Skeletal muscle satellite cell (primary cell): ENCODE measurements at regions not wholly inside any gene's neighbourhood (a gene's known extent, or its start where the extent isn't known, plus 50 kb on each side); places are given as distances from the start of the nearest gene placed in this dataset.

Source experiments
- H3K27me3 ChIP-seq: 2 replicates; pipeline ENCODE4 v1.7.0; 2013; ENCODE audit warnings: low read length; ENCODE audit not compliant: control insufficient read depth, insufficient read depth
- H3K36me3 ChIP-seq: 2 replicates; pipeline ENCODE4 v1.7.0; 2013; ENCODE audit warnings: mild to moderate bottlenecking, control low read depth, low read length; ENCODE audit not compliant: insufficient read depth
- H3K4me1 ChIP-seq: 2 replicates; pipeline ENCODE4 v1.7.0; 2013; ENCODE audit warnings: low read length; ENCODE audit not compliant: control insufficient read depth, insufficient read depth
- H3K4me2 ChIP-seq: 2 replicates; pipeline ENCODE4 v1.7.0; 2013; ENCODE audit warnings: mild to moderate bottlenecking, low read length
- H3K4me3 ChIP-seq: 2 replicates; pipeline ENCODE4 v1.7.0; 2013; ENCODE audit warnings: low read length
- H3K9ac ChIP-seq: 2 replicates; pipeline ENCODE4 v1.7.0; 2013; ENCODE audit warnings: mild to moderate bottlenecking, low read depth, low read length, moderate library complexity
- H3K9me3 ChIP-seq: replicated peaks from 2 replicates; pipeline ENCODE4 v1.7.0; 2013; ENCODE audit warnings: mild to moderate bottlenecking, control low read depth, low read length

DNA sequence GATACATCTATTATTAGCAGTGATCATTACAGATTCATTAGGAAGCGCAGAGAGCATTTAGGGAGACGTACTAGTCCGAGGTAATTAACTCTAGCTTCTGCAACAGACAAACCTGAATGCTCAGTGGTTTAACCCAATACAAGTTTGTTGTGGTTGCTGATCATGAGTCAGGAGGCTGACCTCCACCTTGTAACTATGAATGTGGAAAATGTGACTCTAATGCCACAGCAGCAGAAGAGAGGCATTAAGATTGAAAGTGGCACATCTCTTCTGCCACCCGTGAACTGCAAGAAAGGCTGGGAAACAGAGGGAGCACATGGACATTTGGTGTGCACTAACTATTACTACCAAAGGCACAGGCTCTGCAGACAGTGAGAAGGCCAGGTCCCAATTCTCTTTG is 71.2 kb upstream of the C3orf80 start:
- Histone ChIP-seq H3K4me2 (no peak overlapping the region), H3K9ac (no peak overlapping the region), H3K27me3 (no peaks in the 10 kb centered on the region), H3K4me3 (no peak overlapping the region), H3K4me1 (peaks cover 14% of the 10 kb centered on the region), H3K36me3 (no peaks in the 10 kb centered on the region), H3K9me3 (no peaks in the 10 kb centered on the region)

DNA sequence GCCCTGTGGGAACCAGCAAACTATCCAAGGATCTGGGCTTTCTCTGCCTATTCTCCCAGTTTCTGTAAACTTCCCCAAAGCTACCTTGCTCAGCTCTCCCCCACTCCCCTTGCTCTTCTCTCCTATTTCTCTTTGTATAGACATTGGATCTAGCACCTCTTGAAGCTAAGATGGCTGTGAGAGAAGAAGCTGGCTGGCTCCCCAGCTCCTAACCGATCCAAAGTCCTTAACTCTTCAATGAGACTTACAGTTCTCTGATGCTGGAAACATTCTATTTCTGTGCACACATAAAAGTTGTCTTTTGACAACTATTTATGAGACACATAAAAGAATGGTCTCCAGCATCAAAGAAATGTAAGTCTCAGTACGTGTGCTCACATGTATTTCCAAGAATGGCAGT is 70.6 kb upstream of the C3orf80 start:
- H3K4me1 ChIP-seq, result peaks cover 14% of the 10 kb centered on the region
- H3K4me2 ChIP-seq, result no peak overlapping the region
- no peaks in the 10 kb centered on the region for H3K27me3 ChIP-seq
- no peaks in the 10 kb centered on the region for H3K9me3 ChIP-seq
- no peak overlapping the region for H3K4me3 ChIP-seq
- H3K9ac ChIP-seq, result no peak overlapping the region
- no peaks in the 10 kb centered on the region for H3K36me3 ChIP-seq

DNA sequence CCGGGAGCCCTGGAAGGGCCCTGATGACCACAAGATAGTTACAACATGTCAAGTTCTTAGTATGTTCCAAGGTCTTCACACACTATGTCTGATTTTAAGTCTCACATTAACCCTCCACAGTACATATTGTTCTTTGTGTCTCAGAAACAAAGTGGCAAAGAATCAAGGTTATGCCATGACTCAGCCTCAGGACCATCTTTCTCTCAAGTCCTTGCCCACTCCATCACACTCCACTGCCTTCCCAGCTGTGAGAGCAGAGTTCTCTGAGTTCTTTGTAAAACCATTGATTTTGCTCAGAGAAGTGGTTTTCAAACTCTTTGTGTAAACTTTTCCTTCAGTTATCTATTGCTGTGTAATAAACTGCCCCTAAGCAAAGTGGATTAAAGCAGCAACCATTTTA is 67.9 kb upstream of the C3orf80 start:
- Histone ChIP-seq H3K36me3 (no peaks in the 10 kb centered on the region), H3K4me3 (no peak overlapping the region), H3K4me1 (no peaks in the 10 kb centered on the region), H3K9ac (no peak overlapping the region), H3K27me3 (peaks cover 2% of the 10 kb centered on the region), H3K4me2 (no peak overlapping the region), H3K9me3 (no peaks in the 10 kb centered on the region)

DNA sequence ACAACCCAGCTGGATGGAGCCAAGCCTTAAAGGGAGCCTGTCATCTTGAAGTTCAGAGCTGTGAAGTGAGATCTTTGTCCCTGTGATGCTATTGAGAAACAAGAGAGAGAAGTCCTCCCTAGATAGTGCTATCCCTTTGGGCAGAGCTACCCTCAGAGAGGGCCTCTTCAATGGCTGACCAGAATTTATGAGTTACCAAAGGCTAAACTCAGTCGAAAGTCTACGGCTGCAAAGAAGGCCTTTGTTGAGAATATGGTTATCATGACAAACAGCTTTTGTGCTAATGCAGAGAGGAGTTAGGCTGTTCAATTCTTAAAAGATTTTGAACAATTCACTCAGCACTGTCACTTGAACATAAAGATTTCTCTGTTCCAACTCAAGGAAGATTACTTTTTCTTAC is 65.9 kb upstream of the C3orf80 start:
- H3K4me1 ChIP-seq, result no peaks in the 10 kb centered on the region
- H3K4me2 ChIP-seq, result no peak overlapping the region
- H3K9ac ChIP-seq, result no peak overlapping the region
- H3K4me3 ChIP-seq, result no peak overlapping the region
- no peaks in the 10 kb centered on the region for H3K9me3 ChIP-seq
- no peaks in the 10 kb centered on the region for H3K36me3 ChIP-seq
- H3K27me3 ChIP-seq, result peaks cover 2% of the 10 kb centered on the region

DNA sequence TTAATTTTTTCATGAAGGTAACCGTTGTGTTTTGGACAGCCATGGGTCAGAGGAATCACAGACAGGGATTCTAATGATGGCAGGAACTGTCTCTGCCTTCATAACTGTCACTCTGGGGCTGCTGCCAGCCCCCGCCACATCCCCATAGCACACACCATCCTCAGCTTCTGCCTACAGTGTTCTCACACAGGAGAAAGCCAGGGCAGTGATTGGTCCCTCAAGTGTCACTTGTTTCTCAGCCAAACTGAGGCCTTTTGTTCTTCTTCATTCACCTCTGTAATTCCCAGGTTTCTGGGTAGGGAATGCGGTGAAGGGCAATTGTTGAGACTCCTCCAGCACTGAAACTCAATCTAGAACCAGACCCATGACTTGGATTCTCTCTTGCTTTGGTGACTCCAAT is 65.4 kb upstream of the C3orf80 start:
- Histone ChIP-seq H3K4me2 (no peak overlapping the region), H3K9ac (no peak overlapping the region), H3K27me3 (peaks cover 2% of the 10 kb centered on the region), H3K9me3 (no peaks in the 10 kb centered on the region), H3K4me3 (no peak overlapping the region), H3K36me3 (no peaks in the 10 kb centered on the region), H3K4me1 (no peaks in the 10 kb centered on the region)

DNA sequence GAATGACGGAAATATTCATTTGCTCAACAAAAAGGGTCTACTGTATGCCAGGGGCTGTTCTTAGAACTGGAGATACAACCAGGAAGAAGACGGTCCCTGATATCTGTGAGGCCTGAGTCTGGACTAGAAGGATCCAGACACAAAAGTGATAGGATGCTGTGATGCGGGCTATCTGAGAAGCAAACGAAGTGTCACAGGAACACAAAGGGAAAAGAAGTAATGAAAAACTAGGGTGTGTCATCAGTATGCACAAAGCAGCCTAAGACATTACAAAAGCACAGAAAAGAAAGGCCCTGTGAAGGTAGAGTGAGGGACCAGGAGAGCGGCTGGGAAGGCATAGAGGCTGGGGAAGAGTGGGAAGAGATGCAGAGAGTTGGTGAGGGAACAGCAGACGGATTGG is 63.3 kb upstream of the C3orf80 start:
- Histone ChIP-seq H3K4me1 (no peaks in the 10 kb centered on the region), H3K9me3 (no peaks in the 10 kb centered on the region), H3K36me3 (no peaks in the 10 kb centered on the region), H3K27me3 (peaks cover 2% of the 10 kb centered on the region), H3K4me2 (no peak overlapping the region), H3K9ac (no peak overlapping the region), H3K4me3 (no peak overlapping the region)

DNA sequence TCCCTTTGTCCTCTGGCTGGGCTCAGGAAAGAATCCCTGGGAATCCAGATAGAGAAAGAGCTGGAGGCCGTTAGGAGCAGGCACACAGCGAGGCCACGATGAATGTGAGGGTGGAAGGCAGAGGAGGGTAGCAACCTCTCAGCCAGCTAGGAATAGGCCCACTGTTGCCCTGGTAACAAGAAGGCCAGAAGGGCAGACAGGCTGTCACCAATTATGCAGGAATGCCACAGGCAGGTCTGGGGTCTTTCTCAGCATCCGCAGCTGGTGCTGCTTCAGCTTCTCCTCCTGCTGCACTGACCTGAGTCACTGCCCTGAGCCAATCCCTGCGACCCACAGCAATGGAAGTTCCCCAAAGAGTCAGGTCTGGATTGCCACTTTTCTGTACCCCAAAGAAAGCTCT is 62.8 kb upstream of the C3orf80 start:
- no peaks in the 10 kb centered on the region for H3K36me3 ChIP-seq
- no peaks in the 10 kb centered on the region for H3K9me3 ChIP-seq
- no peak overlapping the region for H3K9ac ChIP-seq
- no peak overlapping the region for H3K4me3 ChIP-seq
- H3K27me3 ChIP-seq, result peaks cover 2% of the 10 kb centered on the region
- H3K4me2 ChIP-seq, result no peak overlapping the region
- H3K4me1 ChIP-seq, result no peaks in the 10 kb centered on the region

DNA sequence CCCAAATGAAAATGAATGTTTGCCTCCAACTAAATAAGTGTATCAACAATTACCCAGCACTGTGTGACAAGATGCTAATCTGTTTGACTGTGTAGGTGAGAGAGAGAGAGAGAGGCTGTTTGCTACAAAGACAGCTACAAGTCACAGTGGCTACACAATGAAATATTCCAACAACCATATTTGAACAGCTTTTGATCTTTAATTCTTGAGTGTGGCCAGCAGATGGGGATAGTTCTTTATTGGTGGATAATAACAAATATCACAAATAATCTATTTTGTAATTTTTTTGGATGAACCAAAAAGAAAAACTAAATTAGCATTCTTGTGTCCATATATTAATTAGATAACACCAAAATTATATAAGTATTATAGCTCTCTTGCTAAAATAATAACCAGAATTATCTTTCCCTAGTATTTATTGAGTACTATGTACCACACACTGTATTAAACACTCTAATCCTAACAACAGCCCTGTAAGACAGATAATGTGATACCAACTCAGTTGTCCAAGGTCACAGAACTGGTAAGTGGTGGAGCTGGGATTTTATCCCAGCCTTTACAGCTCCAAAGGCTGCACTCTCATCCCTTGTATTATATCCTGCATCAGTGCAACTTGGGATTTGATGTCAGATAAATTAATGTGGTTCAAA is 61.9 kb upstream of the C3orf80 start:
- Histone ChIP-seq H3K4me1 (peaks cover 2% of the 10 kb centered on the region), H3K9me3 (no peaks in the 10 kb centered on the region), H3K4me3 (no peak overlapping the region), H3K4me2 (no peak overlapping the region), H3K27me3 (peaks cover 2% of the 10 kb centered on the region), H3K9ac (no peak overlapping the region), H3K36me3 (no peaks in the 10 kb centered on the region)

DNA sequence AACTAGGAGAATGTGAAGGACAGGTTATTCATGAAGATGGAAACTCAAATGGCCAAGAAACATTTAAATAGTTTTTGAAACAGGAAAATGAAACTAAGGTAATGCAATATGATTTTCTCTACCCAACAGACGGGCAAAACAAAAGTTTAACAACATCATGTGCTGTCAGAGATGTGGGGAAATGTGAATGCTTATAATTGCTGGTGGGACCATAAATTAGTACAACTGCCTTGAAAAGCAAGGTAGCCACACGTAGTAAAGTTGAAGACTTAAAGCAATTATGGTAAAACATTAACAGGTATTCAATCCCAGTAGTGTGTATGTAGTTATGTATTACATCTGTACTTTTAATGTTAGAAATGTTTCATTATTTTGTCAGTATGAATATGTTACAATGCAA is 57.0 kb upstream of the C3orf80 start:
- no peaks in the 10 kb centered on the region for H3K9me3 ChIP-seq
- no peak overlapping the region for H3K4me2 ChIP-seq
- no peak overlapping the region for H3K9ac ChIP-seq
- H3K36me3 ChIP-seq, result no peaks in the 10 kb centered on the region
- peaks cover 15% of the 10 kb centered on the region for H3K4me1 ChIP-seq
- H3K27me3 ChIP-seq, result no peaks in the 10 kb centered on the region
- H3K4me3 ChIP-seq, result no peak overlapping the region

DNA sequence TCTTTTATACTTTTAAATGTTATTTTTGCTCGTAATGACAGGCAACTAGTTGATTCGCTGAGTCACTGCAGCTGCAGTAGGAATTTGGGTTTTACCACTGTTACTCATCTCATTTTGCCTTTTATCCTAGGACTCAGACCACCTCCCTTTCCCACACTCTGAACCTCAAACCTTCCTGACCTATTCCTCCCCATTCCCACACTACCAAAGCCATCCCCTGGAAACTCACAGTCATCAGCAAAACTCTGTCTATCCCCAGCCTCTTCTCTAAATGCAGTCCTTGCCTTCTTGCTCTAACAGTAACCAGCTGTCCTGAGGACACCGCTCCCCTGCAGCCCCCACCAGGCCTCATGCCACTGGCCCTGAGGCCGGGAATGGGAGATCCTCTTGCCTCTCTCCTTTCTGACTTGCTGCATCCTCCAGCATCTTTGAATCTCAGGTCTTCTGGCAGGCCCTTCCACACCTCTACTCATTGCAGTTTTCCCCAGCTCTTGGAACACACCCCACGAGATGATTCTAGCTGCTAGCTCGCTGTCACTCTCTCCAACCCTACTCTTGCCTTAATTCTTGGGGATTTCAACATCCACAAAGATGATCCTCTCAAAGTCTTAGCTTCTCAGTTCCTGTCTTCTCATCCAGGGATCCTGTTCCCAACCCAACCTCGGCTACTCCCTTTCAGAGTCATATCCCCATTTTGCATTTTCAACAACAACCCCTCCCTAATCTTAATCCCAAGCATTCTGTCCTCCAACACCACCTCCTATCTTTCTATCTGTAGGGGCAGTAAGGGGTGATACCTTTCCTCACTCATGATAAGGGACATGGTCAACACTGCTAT is 55.9 kb upstream of the C3orf80 start:
- H3K4me2 ChIP-seq, result peak overlapping the region; percentile 40
- H3K4me1 ChIP-seq, result peaks cover 15% of the 10 kb centered on the region
- no peaks in the 10 kb centered on the region for H3K36me3 ChIP-seq
- no peaks in the 10 kb centered on the region for H3K9me3 ChIP-seq
- H3K4me3 ChIP-seq, result no peak overlapping the region
- H3K9ac ChIP-seq, result peak overlapping the region; percentile 1
- no peaks in the 10 kb centered on the region for H3K27me3 ChIP-seq

DNA sequence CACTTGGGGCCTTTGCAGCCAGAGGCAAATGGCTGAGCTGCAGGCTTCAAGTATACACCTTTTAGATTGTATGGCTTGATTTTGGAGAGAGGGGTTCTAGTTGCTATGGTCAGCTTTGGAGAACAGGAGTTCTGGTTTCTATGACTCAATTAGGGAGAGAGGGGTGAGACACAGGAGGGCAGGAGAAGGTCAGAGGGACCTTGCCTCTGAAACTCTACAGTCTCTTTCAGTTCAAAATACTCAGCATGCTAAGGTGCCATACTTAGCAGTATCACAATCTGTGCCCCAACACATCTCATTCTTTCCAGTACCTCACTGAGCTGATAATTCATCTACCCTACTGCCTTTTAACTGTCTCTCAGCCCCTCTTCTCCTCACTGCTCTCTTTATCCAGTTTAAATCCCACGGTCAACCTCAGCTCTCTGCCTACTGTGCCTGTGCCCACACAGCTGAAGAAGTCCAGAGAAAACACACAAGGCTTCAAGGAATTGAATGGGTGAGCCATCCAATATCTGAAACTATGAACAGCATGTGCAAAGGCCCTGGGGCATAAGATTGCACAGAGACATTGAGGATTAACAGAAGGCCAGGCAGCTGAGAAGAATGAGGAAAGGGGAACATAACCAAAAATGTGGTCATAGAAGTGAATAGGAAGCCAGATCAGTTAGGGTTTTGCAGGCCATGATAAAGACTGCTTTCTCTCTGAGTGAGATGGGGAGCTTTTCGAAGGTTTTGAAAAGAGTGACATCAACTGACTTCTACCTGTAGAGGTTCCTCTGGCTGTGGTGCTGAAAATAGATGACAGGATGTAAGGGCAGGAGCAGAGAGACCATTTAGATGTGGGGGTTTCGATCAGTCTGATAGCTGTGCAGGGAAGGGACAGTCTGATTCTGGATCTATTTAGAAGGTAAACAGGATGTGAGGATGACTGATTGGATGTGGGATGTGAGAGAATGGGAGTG is 54.5 kb upstream of the C3orf80 start:
- Histone ChIP-seq H3K27me3 (no peaks in the 10 kb centered on the region), H3K36me3 (no peaks in the 10 kb centered on the region), H3K4me3 (no peak overlapping the region), H3K9ac (no peak overlapping the region), H3K4me1 (peaks cover 15% of the 10 kb centered on the region), H3K9me3 (no peaks in the 10 kb centered on the region), H3K4me2 (no peak overlapping the region)
